Activated CD4-positive, alpha-beta T cell treated with anti-CD3 and anti-CD28 coated beads, Interleukin-2, Interleukin-6, amounts not matched to agents 100 ng/mL and 50 ng/mL, durations not matched to agents 16 hours and 8 hours (primary cell): ENCODE measurements at regions not wholly inside any gene's neighbourhood (a gene's known extent, or its start where the extent isn't known, plus 50 kb on each side); places are given as distances from the start of the nearest gene placed in this dataset.
A peak's percentile ranks its signal among the peaks of the same experiment; 100 is the strongest.
"Not testable (repeated sequence)": the region's sequence is repeated elsewhere in the genome, so short reads cannot be mapped to it uniquely, and the experiment has no call there.

Experiments
- DNase-seq: peaks from one replicate; pipeline ENCODE4 v3.0.0-alpha.2; 2020

DNA sequence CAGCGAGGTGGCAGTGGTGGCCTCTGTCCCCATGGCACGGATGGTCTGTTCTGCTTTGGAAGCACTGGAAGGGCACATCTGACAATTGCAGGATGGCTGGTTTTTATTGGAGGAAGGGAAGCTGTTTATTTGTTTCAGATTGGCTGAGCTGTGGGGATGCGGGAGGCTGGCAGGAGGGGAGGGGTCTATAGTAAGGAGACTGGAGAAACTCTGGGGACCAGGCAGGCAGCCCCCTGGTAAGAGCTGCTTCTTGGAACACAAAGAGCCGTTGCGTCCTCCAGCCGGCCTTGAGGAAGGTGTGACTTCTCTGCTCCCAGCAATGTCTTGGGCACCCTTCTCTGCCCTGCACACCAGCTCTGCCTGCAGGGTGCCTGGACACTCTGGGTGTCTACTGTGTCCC lies 85.1 kb upstream of the SPDYE9 start:
- not testable (repeated sequence) for DNase-seq

DNA sequence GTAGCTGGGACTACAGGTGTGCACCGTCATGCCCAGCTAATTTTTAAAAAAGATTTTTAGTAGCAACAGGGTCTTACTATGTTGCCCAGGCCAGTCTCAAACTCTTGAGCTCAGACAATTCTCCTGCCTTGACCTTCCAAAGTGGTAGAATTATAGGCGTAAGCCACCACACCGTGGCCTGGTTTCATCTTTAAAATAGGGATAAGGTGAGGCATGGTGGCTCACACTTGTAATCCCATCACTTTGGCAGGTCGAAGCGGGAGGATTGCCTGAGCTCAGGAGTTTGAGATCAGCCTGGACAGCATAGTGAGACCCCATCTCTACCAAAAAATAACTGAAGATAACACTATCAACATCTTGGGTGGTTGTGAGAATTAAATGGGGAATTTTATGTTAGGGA lies 84.6 kb upstream of the SPDYE9 start:
- DNase-seq = not testable (repeated sequence)

DNA sequence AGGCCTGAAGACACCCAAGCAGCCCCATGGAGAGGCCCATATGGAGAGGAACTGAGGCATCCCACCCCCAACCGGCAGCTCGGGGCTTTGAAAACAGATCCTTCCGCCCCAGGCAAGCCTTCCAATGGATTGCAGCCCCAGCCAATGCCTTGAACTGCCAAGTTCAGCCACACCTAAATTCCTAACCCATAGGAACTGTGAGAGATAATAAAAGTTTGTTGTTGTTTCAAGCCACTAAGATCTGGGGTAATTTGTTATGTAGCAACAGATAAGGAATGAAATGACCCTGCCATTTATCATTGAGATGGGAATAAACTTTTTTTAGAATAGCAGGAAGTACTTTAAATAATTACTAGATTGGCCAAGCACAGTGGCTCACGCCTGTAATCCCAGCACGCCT lies 80.3 kb upstream of the SPDYE9 start:
- not testable (repeated sequence) for DNase-seq

DNA sequence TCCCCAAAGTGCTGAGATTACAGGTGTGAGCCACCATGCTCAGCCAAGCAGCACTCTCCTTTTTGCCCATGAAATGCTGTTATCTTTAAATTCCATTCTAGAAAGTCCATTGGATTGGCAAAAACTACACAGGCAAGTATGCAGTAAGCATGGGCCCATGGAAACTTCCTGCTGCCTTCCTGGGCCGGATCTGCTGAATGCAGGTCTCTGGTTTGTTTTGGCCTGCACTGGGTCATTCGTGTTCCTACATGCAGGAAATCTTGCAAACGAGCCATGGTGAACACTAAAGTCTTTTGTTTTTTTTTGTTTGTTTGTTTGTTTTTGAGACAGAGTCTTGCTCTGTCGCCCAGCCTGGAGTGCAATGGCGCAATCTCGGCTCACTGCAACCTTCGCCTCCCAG lies 76.8 kb upstream of the SPDYE9 start:
- DNase-seq = not testable (repeated sequence)

DNA sequence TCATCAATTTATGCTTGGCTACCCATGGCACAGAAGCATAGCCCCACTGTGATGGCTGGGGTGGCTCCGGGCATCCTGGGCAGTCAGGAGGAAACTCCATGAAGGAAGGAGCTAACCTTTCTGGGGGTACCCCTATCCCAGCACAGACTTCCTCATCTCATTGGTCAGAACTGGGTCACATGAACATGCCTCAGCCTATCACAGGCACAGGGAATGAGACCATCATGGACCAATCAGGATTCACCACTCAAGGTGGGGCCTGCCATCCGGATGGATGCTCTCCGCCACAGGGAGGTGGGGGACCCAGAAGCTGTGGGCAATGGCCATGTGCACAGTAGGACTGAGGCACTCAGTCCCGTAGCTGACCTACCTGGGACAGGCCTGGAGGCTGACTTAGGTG lies 75.9 kb upstream of the SPDYE9 start:
- not testable (repeated sequence) for DNase-seq

DNA sequence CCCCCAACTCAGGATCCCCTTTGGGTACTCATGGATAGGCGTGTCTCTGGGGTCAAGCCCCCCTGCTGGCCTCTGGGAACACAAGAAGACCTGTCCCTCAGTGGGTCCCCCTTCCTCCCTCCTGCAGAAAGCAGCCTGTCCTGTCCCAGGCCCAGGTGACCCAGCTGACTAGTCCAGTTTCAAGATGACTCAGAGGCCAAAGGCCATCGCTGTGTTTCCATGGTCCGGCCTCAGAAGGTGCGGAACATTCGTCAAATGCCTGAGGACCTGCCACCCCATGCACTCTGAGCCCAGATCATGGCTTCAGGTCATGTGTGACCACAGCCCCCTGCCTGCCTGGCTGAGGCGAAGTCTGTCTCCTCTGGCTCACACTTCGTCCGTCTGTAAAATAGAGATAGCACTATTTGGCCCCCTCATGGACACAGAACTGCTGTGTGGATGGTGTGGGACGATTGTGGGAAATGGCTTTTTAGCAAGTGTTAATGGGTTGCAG lies 71.4 kb upstream of the SPDYE9 start:
- DNase-seq = not testable (repeated sequence)

DNA sequence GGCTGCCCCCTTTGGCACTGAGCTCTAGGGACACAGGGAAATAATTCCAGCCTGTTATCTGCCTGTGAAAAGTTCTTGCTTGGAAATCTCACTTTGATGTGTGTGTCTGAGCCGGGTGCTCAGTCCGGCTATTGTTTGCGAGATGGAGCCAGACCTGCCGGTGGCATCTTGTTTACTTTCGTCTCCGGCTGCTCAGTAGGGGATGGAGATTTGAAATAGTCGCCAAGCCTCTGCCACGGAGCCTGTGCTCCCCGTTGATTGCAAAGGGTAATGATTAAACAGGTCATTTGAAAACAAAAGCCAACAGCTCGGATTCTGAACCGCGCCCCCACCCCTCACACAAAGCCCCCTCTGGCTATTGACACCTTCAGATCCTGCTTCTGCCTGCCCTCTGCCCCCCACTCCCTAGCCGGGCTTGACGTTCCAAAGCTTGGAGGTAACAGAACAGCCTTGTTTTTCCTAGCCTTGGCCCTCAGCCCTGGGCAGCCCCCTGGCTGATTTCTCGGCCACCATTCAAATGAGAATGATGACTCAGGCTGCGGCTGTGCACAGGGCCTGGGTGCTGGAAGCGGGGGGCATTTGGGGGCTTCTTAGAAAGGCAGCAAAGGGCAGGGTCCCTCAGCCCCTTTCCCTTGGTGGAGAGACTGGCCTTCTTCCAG lies 70.8 kb upstream of the SPDYE9 start:
- not testable (repeated sequence) for DNase-seq

DNA sequence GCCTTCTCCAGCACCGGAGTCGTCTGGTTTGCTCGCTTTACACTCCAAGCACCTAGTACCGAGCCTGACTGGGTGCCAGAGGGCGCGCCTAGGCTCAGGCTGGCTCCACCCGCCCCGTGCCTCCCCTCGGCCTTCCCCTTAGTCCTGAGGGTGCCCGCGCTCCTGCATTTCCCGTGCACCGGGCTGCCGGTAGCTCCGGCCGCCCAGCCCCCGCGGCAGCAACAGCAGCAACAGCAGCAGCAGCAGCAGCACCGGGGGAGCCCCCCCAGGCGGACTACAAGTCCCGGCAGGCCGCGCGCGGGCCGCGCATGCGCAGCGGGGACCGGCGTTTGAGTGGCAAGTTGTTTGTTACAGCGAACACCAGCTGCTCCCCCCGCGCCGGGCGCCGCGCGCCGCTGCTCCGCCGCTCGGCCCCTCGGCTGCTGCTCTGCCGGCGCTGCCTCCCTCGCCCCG lies 68.8 kb upstream of the SPDYE9 start:
- DNase-seq = peak; percentile 72

DNA sequence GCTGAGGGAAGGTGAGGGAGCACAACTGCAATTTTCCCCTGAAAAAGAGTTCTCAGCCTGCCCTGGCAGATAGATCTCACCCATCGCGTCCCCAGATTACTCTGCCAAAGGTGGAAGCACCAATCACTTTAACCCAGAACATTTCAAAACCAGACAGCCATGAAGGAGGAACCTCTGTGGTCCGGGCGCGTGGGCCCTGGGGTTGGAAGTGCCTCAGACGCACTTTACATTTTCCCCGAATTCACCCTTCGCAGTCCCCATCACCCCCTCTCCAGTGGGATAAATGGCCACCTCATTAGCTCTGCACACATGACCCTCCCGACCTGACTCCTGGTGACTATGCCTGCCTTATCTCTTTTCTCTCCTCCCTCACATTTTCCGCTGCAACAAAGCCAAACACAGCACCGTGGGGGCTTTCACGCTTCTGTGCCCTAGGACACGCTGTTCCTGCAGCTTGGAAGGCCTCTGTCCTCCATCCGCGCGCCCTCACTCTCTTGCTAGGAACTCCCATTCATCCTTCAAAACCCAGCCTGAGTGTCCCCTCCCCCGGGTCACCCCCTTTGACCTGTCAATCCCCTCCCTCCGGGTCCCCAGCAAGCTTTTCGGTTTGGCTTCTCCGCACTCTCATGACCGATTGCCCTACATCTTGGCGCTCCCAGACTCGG lies 68.2 kb upstream of the SPDYE9 start:
- DNase-seq = not testable (repeated sequence)

DNA sequence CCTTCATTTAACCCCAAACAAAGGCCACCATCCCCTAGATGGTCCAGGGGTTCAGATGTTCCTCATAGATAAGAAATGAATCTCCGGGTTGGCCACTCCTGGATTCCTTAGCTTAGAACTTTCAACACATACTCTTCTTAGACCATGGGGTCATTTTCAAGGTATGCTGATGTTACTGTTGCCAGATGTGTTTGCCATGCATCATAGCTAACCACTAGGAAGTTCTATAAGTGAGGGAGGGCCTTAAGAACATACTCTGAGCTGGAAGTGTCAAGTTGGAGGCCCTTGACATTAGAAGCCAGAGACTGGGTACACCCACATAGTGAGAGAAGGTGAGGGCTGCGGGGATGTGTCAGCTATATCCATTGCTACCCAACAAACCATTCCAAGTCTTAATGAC lies 62.7 kb upstream of the SPDYE9 start:
- not testable (repeated sequence) for DNase-seq

DNA sequence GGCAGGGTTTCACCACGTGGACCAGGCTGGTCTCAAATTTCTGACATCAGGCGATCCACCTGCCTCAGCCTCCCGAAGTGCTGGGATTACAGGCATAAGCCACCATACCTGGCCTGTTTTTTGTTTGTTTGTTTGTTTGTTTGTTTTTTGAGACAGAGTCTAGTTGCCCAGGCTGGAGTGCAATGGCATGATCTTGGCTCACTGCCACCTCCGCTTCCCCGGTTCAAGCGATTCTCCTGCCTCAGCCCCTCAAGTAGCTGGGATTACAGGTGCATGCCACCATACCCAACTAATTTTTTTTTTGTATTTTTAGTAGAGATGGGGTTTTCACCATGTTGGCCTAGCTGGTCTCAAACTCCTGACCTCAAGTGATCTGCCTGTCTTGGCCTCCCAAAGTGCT lies 61.8 kb upstream of the SPDYE9 start:
- not testable (repeated sequence) for DNase-seq

DNA sequence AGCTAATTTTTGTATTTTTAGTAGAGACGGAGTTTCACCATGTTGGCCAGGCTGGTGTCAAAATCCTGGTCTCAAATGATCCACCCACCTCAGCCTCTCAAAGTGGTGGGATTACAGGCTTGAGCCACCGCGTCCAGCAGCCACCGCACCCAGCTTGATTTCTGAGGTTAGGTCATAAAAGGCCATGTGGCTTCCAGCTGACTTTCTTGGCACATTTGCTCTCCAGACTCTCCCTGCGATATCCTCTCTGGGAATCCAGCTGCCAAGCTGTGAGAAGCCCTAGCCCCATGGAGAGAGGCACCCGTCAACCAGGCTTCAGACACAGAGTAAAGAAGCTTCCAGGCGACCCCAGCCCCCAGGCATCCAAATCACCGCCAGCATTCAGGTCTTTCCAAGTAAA lies 58.2 kb upstream of the SPDYE9 start:
- DNase-seq = not testable (repeated sequence)

DNA sequence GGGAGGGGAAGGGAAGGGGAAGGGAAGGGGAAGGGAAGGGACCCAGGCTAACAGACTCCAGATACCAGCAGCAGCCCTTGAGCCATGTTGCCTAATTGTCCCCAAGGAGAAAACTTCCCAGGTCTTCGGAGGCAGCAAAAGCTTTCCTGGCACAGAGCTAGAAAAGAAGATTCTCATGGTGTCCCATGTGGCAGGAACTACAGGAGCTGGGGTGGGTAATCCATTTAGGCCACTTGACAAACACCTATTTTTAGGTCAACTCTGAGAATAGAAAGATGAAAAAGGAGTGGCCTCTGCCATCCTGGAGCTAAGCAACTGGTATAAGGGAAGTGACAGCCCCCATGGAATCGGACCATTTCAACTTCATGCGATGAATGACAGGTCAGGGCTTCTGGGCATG lies 52.1 kb upstream of the SPDYE9 start:
- DNase-seq = not testable (repeated sequence)
